ENCODE measurements at regions not wholly inside any gene's neighbourhood (a gene's known extent, or its start where the extent isn't known, plus 50 kb on each side); places are given as distances from the start of the nearest gene placed in this dataset.

GRCh38 chr3:88267441-88267840 is 117.7 kb downstream of the C3orf38 start:
- H3K27ac ChIP-seq, result peak overlapping the region; percentile 38; the same call in 1 of the 2 replicates
- no peaks in the 10 kb centered on the region for H3K36me3 ChIP-seq (ENCODE audit: insufficient read depth, low read length)
- H3K9ac ChIP-seq (ENCODE audit: insufficient read length), result no peak overlapping the region
- H3K4me3 ChIP-seq, result peak overlapping the region; percentile 32; the same call in 1 of the 2 replicates
- DNase-seq (ENCODE audit: low read depth, low spot score), result no peak
- TF ChIP-seq FOXP2 (optimal IDR thresholded peaks at IDR 0.05; ENCODE audit: control extremely low read depth, extremely low read length, insufficient read depth), result no peak
- TF ChIP-seq EZH2 (IDR thresholded peaks at IDR 0.05), result no peak
- TF ChIP-seq POLR2AphosphoS5 (IDR thresholded peaks at IDR 0.05; ENCODE audit: borderline replicate concordance, low read depth, low read length), result no peak
- no peaks in the 10 kb centered on the region for H3K9me3 ChIP-seq (ENCODE audit: low read depth, low read length)

- no peak for TF ChIP-seq EZH2 (IDR thresholded peaks at IDR 0.05)
- no peak for TF ChIP-seq POLR2AphosphoS5 (IDR thresholded peaks at IDR 0.05; ENCODE audit: borderline replicate concordance, low read depth, low read length)
- TF ChIP-seq FOXP2 (optimal IDR thresholded peaks at IDR 0.05; ENCODE audit: control extremely low read depth, extremely low read length, insufficient read depth), result no peak
- peak overlapping the region; percentile 38; the same call in 1 of the 2 replicates for H3K27ac ChIP-seq
- H3K36me3 ChIP-seq (ENCODE audit: insufficient read depth, low read length), result no peaks in the 10 kb centered on the region
- H3K9ac ChIP-seq (ENCODE audit: insufficient read length), result no peak overlapping the region
- no peaks in the 10 kb centered on the region for H3K9me3 ChIP-seq (ENCODE audit: low read depth, low read length)
- DNase-seq (ENCODE audit: low read depth, low spot score), result no peak
- peak overlapping the region; percentile 32; the same call in 1 of the 2 replicates for H3K4me3 ChIP-seq
These were observed 118.1 kb downstream of the C3orf38 start for GRCh38 chr3:88267847-88268246.

- Histone ChIP-seq H3K4me3 (no peak overlapping the region), H3K9ac (ENCODE audit: insufficient read length) (no peak overlapping the region), H3K36me3 (ENCODE audit: insufficient read depth, low read length) (no peaks in the 10 kb centered on the region), H3K9me3 (ENCODE audit: low read depth, low read length) (no peaks in the 10 kb centered on the region), H3K27ac (no peak overlapping the region)
- no peak for TF ChIP-seq POLR2AphosphoS5 (IDR thresholded peaks at IDR 0.05; ENCODE audit: borderline replicate concordance, low read depth, low read length)
- no peak for TF ChIP-seq FOXP2 (optimal IDR thresholded peaks at IDR 0.05; ENCODE audit: control extremely low read depth, extremely low read length, insufficient read depth)
- no peak for TF ChIP-seq EZH2 (IDR thresholded peaks at IDR 0.05)
- no peak for DNase-seq (ENCODE audit: low read depth, low spot score)
These were observed 130.6 kb downstream of the C3orf38 start for GRCh38 chr3:88280326-88280725.

GRCh38 chr3:88282528-88283241 is 132.9 kb downstream of the C3orf38 start:
- Histone ChIP-seq H3K4me3 (no peak overlapping the region), H3K9ac (ENCODE audit: insufficient read length) (no peak overlapping the region), H3K27ac (no peak overlapping the region), H3K9me3 (ENCODE audit: low read depth, low read length) (no peaks in the 10 kb centered on the region), H3K36me3 (ENCODE audit: insufficient read depth, low read length) (no peaks in the 10 kb centered on the region)
- DNase-seq (ENCODE audit: low read depth, low spot score), result no peak
- TF ChIP-seq POLR2AphosphoS5 (IDR thresholded peaks at IDR 0.05; ENCODE audit: borderline replicate concordance, low read depth, low read length) (no peak), EZH2 (IDR thresholded peaks at IDR 0.05) (no peak), FOXP2 (optimal IDR thresholded peaks at IDR 0.05; ENCODE audit: control extremely low read depth, extremely low read length, insufficient read depth) (no peak)

- no peaks in the 10 kb centered on the region for H3K9me3 ChIP-seq (ENCODE audit: low read depth, low read length)
- no peak overlapping the region for H3K9ac ChIP-seq (ENCODE audit: insufficient read length)
- H3K4me3 ChIP-seq, result no peak overlapping the region
- DNase-seq (ENCODE audit: low read depth, low spot score), result no peak
- no peaks in the 10 kb centered on the region for H3K36me3 ChIP-seq (ENCODE audit: insufficient read depth, low read length)
- TF ChIP-seq EZH2 (IDR thresholded peaks at IDR 0.05) (no peak), FOXP2 (optimal IDR thresholded peaks at IDR 0.05; ENCODE audit: control extremely low read depth, extremely low read length, insufficient read depth) (no peak), POLR2AphosphoS5 (IDR thresholded peaks at IDR 0.05; ENCODE audit: borderline replicate concordance, low read depth, low read length) (no peak)
- H3K27ac ChIP-seq, result no peak overlapping the region; the same call in 1 of the 2 replicates
These were observed 133.5 kb downstream of the C3orf38 start for GRCh38 chr3:88283242-88283592.

GRCh38 chr3:88291486-88291885 is 141.7 kb downstream of the C3orf38 start:
- H3K4me3 ChIP-seq, result peak overlapping the region; percentile 50
- peak; percentile 20; the same call in 1 of the 2 replicates for TF ChIP-seq POLR2AphosphoS5 (IDR thresholded peaks at IDR 0.05; ENCODE audit: borderline replicate concordance, low read depth, low read length)
- TF ChIP-seq EZH2 (IDR thresholded peaks at IDR 0.05), result no peak
- H3K27ac ChIP-seq, result peak overlapping the region; percentile 89
- H3K9me3 ChIP-seq (ENCODE audit: low read depth, low read length), result no peaks in the 10 kb centered on the region
- peak overlapping the region; percentile 36 for H3K9ac ChIP-seq (ENCODE audit: insufficient read length)
- peak; percentile 53 for DNase-seq (ENCODE audit: low read depth, low spot score)
- H3K36me3 ChIP-seq (ENCODE audit: insufficient read depth, low read length), result no peaks in the 10 kb centered on the region

- Histone ChIP-seq H3K4me3 (no peak overlapping the region), H3K36me3 (ENCODE audit: insufficient read depth, low read length) (no peaks in the 10 kb centered on the region), H3K27ac (peak overlapping the region; percentile 58), H3K9ac (ENCODE audit: insufficient read length) (no peak overlapping the region), H3K9me3 (ENCODE audit: low read depth, low read length) (no peaks in the 10 kb centered on the region)
- TF ChIP-seq POLR2AphosphoS5 (IDR thresholded peaks at IDR 0.05; ENCODE audit: borderline replicate concordance, low read depth, low read length), result no peak
- TF ChIP-seq FOXP2 (optimal IDR thresholded peaks at IDR 0.05; ENCODE audit: control extremely low read depth, extremely low read length, insufficient read depth), result no peak
- no peak for TF ChIP-seq EZH2 (IDR thresholded peaks at IDR 0.05)
- DNase-seq (ENCODE audit: low read depth, low spot score), result peak; percentile 32
These were observed 148.4 kb downstream of the C3orf38 start for GRCh38 chr3:88298189-88298588.

- TF ChIP-seq POLR2AphosphoS5 (IDR thresholded peaks at IDR 0.05; ENCODE audit: borderline replicate concordance, low read depth, low read length) (no peak), FOXP2 (optimal IDR thresholded peaks at IDR 0.05; ENCODE audit: control extremely low read depth, extremely low read length, insufficient read depth) (no peak), EZH2 (IDR thresholded peaks at IDR 0.05) (no peak)
- H3K9ac ChIP-seq (ENCODE audit: insufficient read length), result no peak overlapping the region
- H3K27ac ChIP-seq, result no peak overlapping the region
- no peak overlapping the region for H3K4me3 ChIP-seq
- no peaks in the 10 kb centered on the region for H3K36me3 ChIP-seq (ENCODE audit: insufficient read depth, low read length)
- no peaks in the 10 kb centered on the region for H3K9me3 ChIP-seq (ENCODE audit: low read depth, low read length)
- DNase-seq (ENCODE audit: low read depth, low spot score), result no peak
These were observed 151.7 kb downstream of the C3orf38 start for GRCh38 chr3:88301273-88301995.

All from SK-N-MC (cell line).